ENCODE measurements at regions not wholly inside any gene's neighbourhood (a gene's known extent, or its start where the extent isn't known, plus 50 kb on each side); places are given as distances from the start of the nearest gene placed in this dataset.

GRCh38 chr1:192950926-192951325, 108.2 kb downstream of the UCHL5 start:
- Histone ChIP-seq H4K20me1 (ENCODE audit: insufficient read depth) (no peaks in the 10 kb centered on the region), H3K9ac (ENCODE audit: low read length) (no peak overlapping the region), H3K79me2 (replicated peaks; ENCODE audit: insufficient read depth, low read length) (no peaks in the 10 kb centered on the region), H3K9me2 (ENCODE audit: insufficient read depth, low read length) (no peaks in the 10 kb centered on the region), H3K27ac (ENCODE audit: low read length) (no peak overlapping the region), H2AFZ (ENCODE audit: low read depth, low read length) (no peak overlapping the region), H3F3A (ENCODE audit: insufficient read depth, low read length, poor library complexity, severe bottlenecking) (no peaks in the 10 kb centered on the region), H3K4me3 (ENCODE audit: low read length) (no peak overlapping the region), H3K4me2 (ENCODE audit: low read length) (no peak overlapping the region), H3K36me3 (ENCODE audit: insufficient read depth, low read length) (no peaks in the 10 kb centered on the region), H3K9me3 (ENCODE audit: low read length) (no peaks in the 10 kb centered on the region), H3K27me3 (ENCODE audit: insufficient read depth, low read depth, low read length) (no peaks in the 10 kb centered on the region)
- TF ChIP-seq EZH2 (IDR thresholded peaks at IDR 0.05; ENCODE audit: borderline replicate concordance, insufficient read depth, low read length, poor library complexity, severe bottlenecking) = no peak

- Histone ChIP-seq H3K79me2 (replicated peaks; ENCODE audit: insufficient read depth, low read length) (no peaks in the 10 kb centered on the region), H2AFZ (ENCODE audit: low read depth, low read length) (no peak overlapping the region), H3K27me3 (ENCODE audit: insufficient read depth, low read depth, low read length) (no peaks in the 10 kb centered on the region), H3K27ac (ENCODE audit: low read length) (peak overlapping the region; percentile 8), H3K9ac (ENCODE audit: low read length) (no peak overlapping the region), H4K20me1 (ENCODE audit: insufficient read depth) (no peaks in the 10 kb centered on the region), H3K36me3 (ENCODE audit: insufficient read depth, low read length) (no peaks in the 10 kb centered on the region), H3K9me3 (ENCODE audit: low read length) (no peaks in the 10 kb centered on the region), H3F3A (ENCODE audit: insufficient read depth, low read length, poor library complexity, severe bottlenecking) (no peaks in the 10 kb centered on the region), H3K4me2 (ENCODE audit: low read length) (no peak overlapping the region), H3K4me3 (ENCODE audit: low read length) (no peak overlapping the region), H3K9me2 (ENCODE audit: insufficient read depth, low read length) (no peaks in the 10 kb centered on the region)
- no peak for TF ChIP-seq CTCF (IDR thresholded peaks at IDR 0.05; ENCODE audit: poor library complexity, severe bottlenecking)
- TF ChIP-seq, protein P1, sequence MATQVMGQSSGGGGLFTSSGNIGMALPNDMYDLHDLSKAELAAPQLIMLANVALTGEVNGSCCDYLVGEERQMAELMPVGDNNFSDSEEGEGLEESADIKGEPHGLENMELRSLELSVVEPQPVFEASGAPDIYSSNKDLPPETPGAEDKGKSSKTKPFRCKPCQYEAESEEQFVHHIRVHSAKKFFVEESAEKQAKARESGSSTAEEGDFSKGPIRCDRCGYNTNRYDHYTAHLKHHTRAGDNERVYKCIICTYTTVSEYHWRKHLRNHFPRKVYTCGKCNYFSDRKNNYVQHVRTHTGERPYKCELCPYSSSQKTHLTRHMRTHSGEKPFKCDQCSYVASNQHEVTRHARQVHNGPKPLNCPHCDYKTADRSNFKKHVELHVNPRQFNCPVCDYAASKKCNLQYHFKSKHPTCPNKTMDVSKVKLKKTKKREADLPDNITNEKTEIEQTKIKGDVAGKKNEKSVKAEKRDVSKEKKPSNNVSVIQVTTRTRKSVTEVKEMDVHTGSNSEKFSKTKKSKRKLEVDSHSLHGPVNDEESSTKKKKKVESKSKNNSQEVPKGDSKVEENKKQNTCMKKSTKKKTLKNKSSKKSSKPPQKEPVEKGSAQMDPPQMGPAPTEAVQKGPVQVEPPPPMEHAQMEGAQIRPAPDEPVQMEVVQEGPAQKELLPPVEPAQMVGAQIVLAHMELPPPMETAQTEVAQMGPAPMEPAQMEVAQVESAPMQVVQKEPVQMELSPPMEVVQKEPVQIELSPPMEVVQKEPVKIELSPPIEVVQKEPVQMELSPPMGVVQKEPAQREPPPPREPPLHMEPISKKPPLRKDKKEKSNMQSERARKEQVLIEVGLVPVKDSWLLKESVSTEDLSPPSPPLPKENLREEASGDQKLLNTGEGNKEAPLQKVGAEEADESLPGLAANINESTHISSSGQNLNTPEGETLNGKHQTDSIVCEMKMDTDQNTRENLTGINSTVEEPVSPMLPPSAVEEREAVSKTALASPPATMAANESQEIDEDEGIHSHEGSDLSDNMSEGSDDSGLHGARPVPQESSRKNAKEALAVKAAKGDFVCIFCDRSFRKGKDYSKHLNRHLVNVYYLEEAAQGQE (IDR thresholded peaks at IDR 0.05; ENCODE audit: borderline replicate concordance) = no peak
- TF ChIP-seq TAF1 (IDR thresholded peaks at IDR 0.05; ENCODE audit: low read depth) = no peak
- TF ChIP-seq EP300 (conservative IDR thresholded peaks at IDR 0.05; ENCODE audit: poor library complexity, severe bottlenecking) = no peak
- TF ChIP-seq SMC3 (conservative IDR thresholded peaks at IDR 0.05; ENCODE audit: poor library complexity) = no peak
- TF ChIP-seq RAD21 (conservative IDR thresholded peaks at IDR 0.05) = no peak
- no peak for TF ChIP-seq POLR2AphosphoS5 (IDR thresholded peaks at IDR 0.05)
- no peak for TF ChIP-seq EZH2 (IDR thresholded peaks at IDR 0.05; ENCODE audit: borderline replicate concordance, insufficient read depth, low read length, poor library complexity, severe bottlenecking)
- TF ChIP-seq MXI1 (conservative IDR thresholded peaks at IDR 0.05; ENCODE audit: poor library complexity, severe bottlenecking) = no peak
Measured at GRCh38 chr1:192951691-192952460, 107.3 kb downstream of the UCHL5 start.
